D721Med (cell line): ENCODE measurements at regions not wholly inside any gene's neighbourhood (a gene's known extent, or its start where the extent isn't known, plus 50 kb on each side); places are given as distances from the start of the nearest gene placed in this dataset.

Source experiments
- DNase-seq: peaks from one replicate; pipeline ENCODE4 v3.0.0; 2011; ENCODE audit warnings: low spot score; ENCODE audit not compliant: insufficient read length
- FAIRE-seq: peaks from 2 replicates; lab custom pipeline; 2011; peaks lifted over from hg19 to GRCh38; lab: Jason Lieb, UNC
- CTCF ChIP-seq: IDR thresholded peaks from 2 replicates; pipeline ENCODE4 v1.5.1; 2012; ENCODE audit warnings: mild to moderate bottlenecking, control low read depth; ENCODE audit not compliant: insufficient read depth; ENCODE audit errors: missing control alignments

GRCh38 chr2:45112750-45113149 is 103.5 kb upstream of the SIX2 start:
- no peak for DNase-seq
- TF ChIP-seq CTCF, result no peak
- FAIRE-seq, result no peak

- no peak for TF ChIP-seq CTCF
- no peak for DNase-seq
- no peak for FAIRE-seq
Observed at GRCh38 chr2:45105050-45105582, 95.9 kb upstream of the SIX2 start.

- no peak for DNase-seq
- no peak for FAIRE-seq
- no peak for TF ChIP-seq CTCF
Observed at GRCh38 chr2:45104429-45104828, 95.2 kb upstream of the SIX2 start.

- no peak for FAIRE-seq
- TF ChIP-seq CTCF, result no peak
- DNase-seq, result no peak
Observed at GRCh38 chr2:45103351-45104345, 94.4 kb upstream of the SIX2 start.

- FAIRE-seq, result no peak
- no peak for DNase-seq
- TF ChIP-seq CTCF, result no peak
Observed at GRCh38 chr2:45102579-45103117, 93.4 kb upstream of the SIX2 start.

GRCh38 chr2:45102141-45102540 is 92.9 kb upstream of the SIX2 start:
- TF ChIP-seq CTCF, result no peak
- FAIRE-seq (no peak), DNase-seq (no peak)
